H1 (cell line): ENCODE measurements at regions not wholly inside any gene's neighbourhood (a gene's known extent, or its start where the extent isn't known, plus 50 kb on each side); places are given as distances from the start of the nearest gene placed in this dataset.

ENCODE experiments used
- ASH2L ChIP-seq: fragments of 200-600, 300-600 bp; sonication (generic); IDR thresholded peaks from one replicate; pipeline ENCODE4 v1.7.1; 2017; ENCODE audit warnings: low read length
- SIRT6 ChIP-seq: IDR thresholded peaks from one replicate; pipeline ENCODE4 v1.7.1; 2012; ENCODE audit warnings: low read length, inconsistent platforms
- YY1 ChIP-seq: IDR thresholded peaks from 2 replicates; pipeline ENCODE4 v1.6.1; 2011; ENCODE audit warnings: low read depth, mild to moderate bottlenecking, low read length

- TF ChIP-seq YY1 (no peak), ASH2L (no peak), SIRT6 (no peak)
These were observed 210.6 kb upstream of the PHYHIPL start (continued) for GRCh38 chr10:58965855-58966254.
